ENCODE measurements at regions not wholly inside any gene's neighbourhood (a gene's known extent, or its start where the extent isn't known, plus 50 kb on each side); places are given as distances from the start of the nearest gene placed in this dataset.

- TF ChIP-seq POLR2A (IDR thresholded peaks at IDR 0.05; ENCODE audit: low read length) (no peak), GATA1 (IDR thresholded peaks at IDR 0.05; ENCODE audit: low read depth, low read length) (no peak)
These were observed 290.2 kb downstream of the USP46 start for GRCh38 chr4:52368895-52369294.

Measured in erythroblast (primary cell).